ENCODE measurements at regions not wholly inside any gene's neighbourhood (a gene's known extent, or its start where the extent isn't known, plus 50 kb on each side); places are given as distances from the start of the nearest gene placed in this dataset.
A peak's percentile ranks its signal among the peaks of the same experiment; 100 is the strongest.

DNA sequence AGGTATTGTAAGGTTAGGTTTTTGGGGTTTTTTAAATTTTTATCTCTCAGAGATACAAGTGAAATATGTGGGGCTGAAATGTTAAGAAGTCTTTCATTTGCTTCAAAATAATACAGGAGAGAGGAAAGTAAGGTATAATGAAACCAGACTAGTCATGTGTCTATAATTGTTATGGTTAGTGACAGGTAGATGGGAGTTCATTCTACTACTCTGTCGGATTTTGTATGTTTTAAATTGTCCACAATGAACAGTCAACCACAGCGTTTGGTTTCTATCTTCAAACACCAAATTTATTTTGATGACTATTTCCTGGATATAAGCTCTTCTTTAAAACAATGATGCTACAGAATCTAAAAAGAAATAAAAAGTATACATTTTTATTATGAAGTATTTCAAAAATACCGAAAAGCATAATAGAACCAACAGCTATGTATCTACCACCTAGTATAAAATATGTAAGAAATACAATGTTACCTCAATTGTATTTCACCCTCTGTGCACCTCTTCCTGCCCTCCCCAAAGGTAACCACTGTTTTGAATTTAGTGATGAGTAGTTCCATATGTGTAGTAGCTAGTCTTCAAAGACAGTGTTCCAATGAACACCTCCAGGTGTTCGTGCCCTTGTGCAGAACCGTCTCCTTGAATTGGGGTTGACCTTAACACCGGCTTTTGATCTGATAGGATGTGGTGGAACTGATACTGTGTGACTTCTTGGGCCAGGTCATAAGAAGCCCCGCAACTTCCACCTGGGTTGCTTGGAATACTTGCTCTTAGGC is 74.8 kb upstream of the CDK1 start:
- ATAC-seq (replicated peaks in 1 of 2) = peak; percentile 32 to 53
- Mint-ChIP-seq H3K9me3 (peaks cover 0 to 3% of the 10 kb centered on the region in 2 donors), H3K27me3 (ENCODE audit: low read depth) (no peaks in the 10 kb centered on the region), H3K4me1 (ENCODE audit: low read depth) (peaks cover 47% of the 10 kb centered on the region), H3K36me3 (ENCODE audit: insufficient read depth in 2 of 2) (no peaks in the 10 kb centered on the region), H3K27ac (peak overlapping the region; percentile 20), H3K4me3 (peak overlapping the region; percentile 6 to 39)
- no peak for DNase-seq

DNA sequence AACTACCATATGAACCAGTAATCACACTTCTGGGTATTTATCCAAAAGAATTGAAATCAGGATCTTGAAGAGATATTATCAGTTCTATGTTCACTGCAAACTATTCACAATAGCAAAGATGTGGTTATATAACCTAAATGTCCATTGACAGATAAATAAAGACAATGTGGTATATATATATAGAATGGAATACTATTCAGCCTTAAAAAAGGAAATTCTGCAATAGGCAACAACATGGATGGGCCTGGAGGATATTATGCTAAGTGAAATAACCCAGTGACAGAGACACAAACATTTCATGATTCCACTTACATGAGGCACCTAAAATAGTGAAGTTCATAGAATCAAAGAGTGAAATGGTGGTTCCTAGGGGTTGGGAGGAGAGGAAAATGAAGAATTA is 90.6 kb upstream of the CDK1 start:
- DNase-seq (no peak), ATAC-seq (replicated peaks in 1 of 2) (no peak)
- Mint-ChIP-seq H3K4me1 (ENCODE audit: low read depth) (no peaks in the 10 kb centered on the region), H3K36me3 (ENCODE audit: insufficient read depth in 2 of 2) (peaks cover 0 to 5% of the 10 kb centered on the region in 2 donors), H3K27me3 (ENCODE audit: low read depth) (no peaks in the 10 kb centered on the region), H3K27ac (no peak overlapping the region), H3K4me3 (no peak overlapping the region), H3K9me3 (peaks cover 0 to 1% of the 10 kb centered on the region in 2 donors)

DNA sequence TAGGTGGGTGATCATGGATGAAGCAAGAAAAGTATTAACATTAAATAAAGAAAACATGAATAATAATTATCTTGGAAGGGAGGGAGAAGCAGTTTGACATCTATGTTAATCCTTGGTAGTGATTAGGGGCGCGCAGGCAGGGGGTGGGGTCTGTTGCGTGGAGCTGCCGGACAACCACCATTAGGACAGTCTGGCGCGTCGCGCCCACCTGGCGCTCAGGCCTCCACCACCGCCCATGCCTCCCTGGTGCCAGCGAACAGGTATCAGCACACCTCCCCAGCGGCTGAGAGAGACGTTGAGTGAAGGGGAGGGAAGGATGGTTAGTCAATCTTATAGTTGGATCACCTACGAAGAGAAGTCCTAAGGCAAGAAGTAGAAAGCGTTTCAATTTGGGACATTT is 94.2 kb upstream of the CDK1 start:
- no peak overlapping the region for H3K27ac Mint-ChIP-seq
- DNase-seq (no peak), ATAC-seq (replicated peaks in 1 of 2) (no peak)
- H3K27me3 Mint-ChIP-seq (ENCODE audit: low read depth) = no peaks in the 10 kb centered on the region
- no peak overlapping the region for H3K4me3 Mint-ChIP-seq
- H3K4me1 Mint-ChIP-seq (ENCODE audit: low read depth) = no peaks in the 10 kb centered on the region
- H3K9me3 Mint-ChIP-seq = no peaks in the 10 kb centered on the region
- peaks cover 0 to 7% of the 10 kb centered on the region in 2 donors for H3K36me3 Mint-ChIP-seq (ENCODE audit: insufficient read depth in 2 of 2)

DNA sequence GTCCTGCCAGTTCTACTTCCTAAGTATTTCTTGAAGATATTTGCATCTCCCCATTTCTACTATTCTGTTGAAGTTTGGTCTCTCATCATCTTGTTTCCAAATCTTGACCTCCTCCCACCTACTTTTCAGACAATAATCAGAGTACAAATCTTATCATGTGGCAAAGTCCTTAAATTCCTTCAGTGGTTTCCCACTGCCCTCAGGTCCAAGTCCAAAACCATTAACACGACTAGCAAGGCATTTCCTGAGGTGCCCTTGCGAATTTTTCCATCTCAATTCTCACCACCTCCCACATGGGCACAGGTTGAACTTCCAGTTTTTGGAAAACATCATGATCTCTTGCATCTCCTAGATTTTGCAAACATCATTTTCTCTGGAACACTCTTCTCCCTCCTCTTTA is 97.2 kb upstream of the CDK1 start:
- Mint-ChIP-seq H3K4me1 (ENCODE audit: low read depth) (peaks cover 4% of the 10 kb centered on the region), H3K9me3 (no peaks in the 10 kb centered on the region), H3K27me3 (ENCODE audit: low read depth) (no peaks in the 10 kb centered on the region), H3K4me3 (no peak overlapping the region), H3K36me3 (ENCODE audit: insufficient read depth in 2 of 2) (peaks cover 0 to 5% of the 10 kb centered on the region in 2 donors), H3K27ac (no peak overlapping the region)
- DNase-seq (no peak), ATAC-seq (replicated peaks in 1 of 2) (no peak)

DNA sequence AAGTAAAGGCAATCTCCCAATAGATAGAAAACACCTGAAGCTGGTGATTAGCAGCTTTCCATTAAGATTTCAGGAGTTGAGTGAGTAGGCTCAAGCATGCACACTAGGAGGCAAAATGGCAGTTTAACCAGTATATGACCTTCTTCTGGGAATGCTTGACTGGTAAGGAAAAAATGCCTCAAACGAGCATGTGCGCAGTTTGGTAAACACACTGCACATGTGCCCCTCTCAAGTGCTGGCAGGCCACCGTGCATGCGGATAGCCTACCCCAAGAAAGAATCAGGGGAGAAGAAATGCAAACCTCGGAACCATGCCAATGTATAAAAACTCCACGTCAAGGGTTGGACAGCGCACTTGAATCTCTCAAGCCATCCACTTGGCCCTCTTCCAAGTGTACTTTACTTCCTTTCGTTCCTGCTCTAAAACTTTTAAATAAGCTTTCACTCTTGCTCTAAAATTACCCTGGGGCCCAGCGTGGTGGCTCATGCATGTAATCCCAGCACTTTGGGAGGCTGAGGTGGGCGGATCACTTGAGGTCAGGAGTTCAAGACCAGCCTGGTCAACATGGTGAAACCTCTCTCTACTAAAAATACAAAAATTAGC is 98.8 kb upstream of the CDK1 start:
- DNase-seq = no peak
- Mint-ChIP-seq H3K9me3 (no peaks in the 10 kb centered on the region), H3K27me3 (ENCODE audit: low read depth) (no peaks in the 10 kb centered on the region), H3K4me1 (ENCODE audit: low read depth) (peaks cover 4% of the 10 kb centered on the region), H3K27ac (no peak overlapping the region), H3K36me3 (ENCODE audit: insufficient read depth in 2 of 2) (peaks cover 0 to 5% of the 10 kb centered on the region in 2 donors), H3K4me3 (no peak overlapping the region)
- no peak for ATAC-seq (replicated peaks in 1 of 2)

DNA sequence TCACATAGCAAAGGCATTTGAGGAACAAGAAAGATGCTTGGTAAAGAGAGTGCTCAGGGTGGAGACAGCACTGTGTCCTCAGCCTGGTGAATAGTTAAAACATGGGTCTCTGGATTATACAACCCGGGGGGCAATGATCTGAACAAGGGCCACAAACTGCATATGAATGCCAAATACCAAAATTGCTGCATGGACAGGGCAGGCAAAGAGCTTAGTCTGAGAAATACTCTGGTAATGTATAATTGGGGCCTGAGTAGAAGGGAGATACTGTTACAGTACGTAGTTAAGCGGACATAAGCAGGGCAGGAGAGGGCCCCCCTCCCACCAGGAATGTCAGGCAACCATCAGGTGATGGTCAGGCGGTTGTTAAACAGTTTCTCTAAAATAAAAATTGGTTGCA is 99.3 kb upstream of the CDK1 start:
- Mint-ChIP-seq H3K4me3 (no peak overlapping the region), H3K9me3 (no peaks in the 10 kb centered on the region)

DNA sequence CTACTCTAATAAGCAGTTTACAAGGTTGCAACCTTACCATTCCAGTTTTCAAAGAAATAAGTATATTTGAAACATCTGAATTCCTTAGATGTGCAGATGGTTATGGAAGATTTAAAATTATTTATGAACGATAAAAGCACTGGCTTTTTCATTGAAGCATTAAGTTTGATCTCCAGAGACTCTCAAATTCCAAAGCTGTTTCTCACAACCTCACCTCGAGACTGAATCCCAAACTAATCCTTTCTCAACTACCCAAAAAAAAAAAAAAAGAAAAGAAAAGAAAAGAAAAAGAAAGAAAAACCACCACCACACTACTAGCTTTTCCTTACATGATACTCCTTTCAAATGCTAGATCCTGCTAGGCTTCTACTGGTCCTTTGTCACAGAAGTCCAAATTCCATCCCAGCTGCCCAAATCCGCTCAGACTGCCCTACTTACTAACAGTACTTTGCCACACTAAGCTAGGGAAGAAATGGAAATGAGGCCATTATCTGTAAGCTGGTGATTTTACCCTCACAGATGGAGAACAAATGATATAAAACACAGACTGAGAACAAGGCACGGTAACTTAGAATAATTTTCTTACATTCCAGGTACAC is 100.6 kb upstream of the CDK1 start:
- no peak overlapping the region for H3K27ac Mint-ChIP-seq

More for the DNA sequence above, 99.3 kb upstream of the CDK1 start:
- H3K27me3 Mint-ChIP-seq (ENCODE audit: low read depth) = no peaks in the 10 kb centered on the region
- H3K4me1 Mint-ChIP-seq (ENCODE audit: low read depth) = peaks cover 4% of the 10 kb centered on the region
- DNase-seq (no peak), ATAC-seq (replicated peaks in 1 of 2) (no peak)
- H3K27ac Mint-ChIP-seq = no peak overlapping the region
- peaks cover 0 to 8% of the 10 kb centered on the region in 2 donors for H3K36me3 Mint-ChIP-seq (ENCODE audit: insufficient read depth in 2 of 2)

DNA sequence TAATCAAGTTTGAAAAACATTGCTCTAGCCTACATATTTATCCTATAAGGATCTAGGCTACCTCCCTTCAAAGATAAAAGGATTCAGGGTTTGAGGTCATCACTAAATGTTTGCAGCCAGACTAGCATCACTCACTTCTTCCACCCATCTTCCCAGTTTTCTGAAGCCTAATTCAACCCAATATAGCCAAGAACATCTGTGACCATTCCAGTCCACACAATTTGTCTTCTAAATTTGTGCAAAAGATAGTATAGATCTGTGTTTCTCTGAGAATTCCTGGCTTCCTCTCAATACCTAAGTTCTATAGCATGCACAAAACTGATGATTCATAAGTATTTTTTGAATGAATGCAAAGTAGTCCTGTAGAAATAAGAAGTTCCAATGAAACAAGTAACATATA is 103.0 kb upstream of the CDK1 start:
- H3K27me3 Mint-ChIP-seq (ENCODE audit: low read depth) = no peaks in the 10 kb centered on the region
- H3K4me3 Mint-ChIP-seq = no peak overlapping the region
- peaks cover 4% of the 10 kb centered on the region for H3K4me1 Mint-ChIP-seq (ENCODE audit: low read depth)
- H3K27ac Mint-ChIP-seq = no peak overlapping the region
- H3K9me3 Mint-ChIP-seq = peaks cover 0 to 4% of the 10 kb centered on the region in 2 donors
- ATAC-seq (replicated peaks in 1 of 2) (no peak), DNase-seq (no peak)
- H3K36me3 Mint-ChIP-seq (ENCODE audit: insufficient read depth in 2 of 2) = peaks cover 3 to 5% of the 10 kb centered on the region in 2 donors

More for the DNA sequence above, 100.6 kb upstream of the CDK1 start:
- no peak for DNase-seq
- ATAC-seq (replicated peaks in 1 of 2) = no peak
- peaks cover 4% of the 10 kb centered on the region for H3K4me1 Mint-ChIP-seq (ENCODE audit: low read depth)
- no peak overlapping the region for H3K4me3 Mint-ChIP-seq
- H3K9me3 Mint-ChIP-seq = no peaks in the 10 kb centered on the region
- H3K27me3 Mint-ChIP-seq (ENCODE audit: low read depth) = no peaks in the 10 kb centered on the region
- H3K36me3 Mint-ChIP-seq (ENCODE audit: insufficient read depth in 2 of 2) = peaks cover 3 to 10% of the 10 kb centered on the region in 2 donors

DNA sequence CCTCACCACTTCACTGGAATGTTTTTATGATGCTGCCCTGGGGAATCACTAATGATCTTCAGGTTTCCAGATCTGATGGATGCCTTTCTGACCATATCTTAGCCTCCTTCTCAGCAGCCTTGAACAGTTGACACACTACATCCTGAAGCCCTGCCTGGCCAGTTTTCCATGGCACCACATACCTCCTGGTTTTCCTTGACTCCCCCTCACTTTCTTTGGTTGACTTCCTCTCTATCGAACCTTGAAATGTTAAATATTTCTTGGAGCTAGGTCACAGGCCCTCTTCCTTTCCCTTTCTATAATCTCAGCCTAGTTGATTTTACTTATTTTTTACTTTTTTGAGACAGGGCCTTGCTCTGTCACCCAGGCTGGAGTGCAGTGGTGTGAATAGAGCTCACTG is 108.8 kb upstream of the CDK1 start:
- no peak for ATAC-seq (replicated peaks in 1 of 2)
- H3K36me3 Mint-ChIP-seq (ENCODE audit: insufficient read depth in 2 of 2) = peaks cover 3 to 5% of the 10 kb centered on the region in 2 donors
- no peaks in the 10 kb centered on the region for H3K27me3 Mint-ChIP-seq (ENCODE audit: low read depth)
- H3K4me1 Mint-ChIP-seq (ENCODE audit: low read depth) = peaks cover 2% of the 10 kb centered on the region
- H3K4me3 Mint-ChIP-seq = no peak overlapping the region
- peaks cover 0 to 4% of the 10 kb centered on the region in 2 donors for H3K9me3 Mint-ChIP-seq
- no peak overlapping the region for H3K27ac Mint-ChIP-seq
- no peak for DNase-seq

DNA sequence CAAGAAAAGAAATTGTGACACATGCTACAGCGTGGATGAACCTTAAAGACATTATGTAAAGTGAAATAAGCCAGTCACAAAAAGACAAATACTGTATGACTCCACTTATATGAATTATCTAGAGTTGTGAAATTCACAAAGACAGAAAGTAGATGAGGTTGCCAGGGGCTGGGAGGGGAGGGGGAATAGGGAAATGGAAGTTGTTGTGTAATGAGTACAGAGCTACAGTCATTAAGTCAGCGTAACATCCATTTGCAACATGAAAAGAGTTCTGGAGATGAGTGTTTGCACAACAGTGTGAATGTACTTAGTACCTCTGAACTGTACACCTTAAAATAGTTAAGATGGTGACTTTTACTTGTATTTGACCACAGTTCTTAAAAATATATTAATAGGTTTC is 112.1 kb upstream of the CDK1 start:
- no peak overlapping the region for H3K4me3 Mint-ChIP-seq
- DNase-seq (peak; percentile 12 to 14), ATAC-seq (replicated peaks in 1 of 2) (peak; percentile 77 to 84)
- no peaks in the 10 kb centered on the region for H3K27me3 Mint-ChIP-seq (ENCODE audit: low read depth)
- peaks cover 0 to under 1% of the 10 kb centered on the region in 2 donors for H3K9me3 Mint-ChIP-seq
- H3K36me3 Mint-ChIP-seq (ENCODE audit: insufficient read depth in 2 of 2) = no peaks in the 10 kb centered on the region
- H3K27ac Mint-ChIP-seq = no peak overlapping the region
- H3K4me1 Mint-ChIP-seq (ENCODE audit: low read depth) = peaks cover 27% of the 10 kb centered on the region

DNA sequence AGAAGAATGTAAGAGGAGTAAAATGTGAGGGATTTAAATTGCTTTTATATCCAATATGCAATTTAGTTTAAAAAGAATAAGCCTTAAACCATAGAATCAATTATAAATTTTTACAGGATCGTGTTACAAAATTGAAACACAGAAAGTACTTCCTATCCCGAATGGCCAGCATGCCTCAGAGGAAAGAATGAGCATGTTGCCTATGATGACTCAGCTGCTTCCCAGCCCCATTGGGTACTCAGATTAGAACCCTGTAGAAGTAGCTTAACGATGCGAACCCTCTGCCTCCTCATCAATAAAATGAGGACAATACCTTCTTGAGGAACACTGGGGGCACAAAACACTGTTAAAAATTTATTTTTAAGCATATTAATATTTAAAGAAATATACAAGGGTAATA is 113.4 kb upstream of the CDK1 start:
- no peak overlapping the region for H3K27ac Mint-ChIP-seq
- H3K4me1 Mint-ChIP-seq (ENCODE audit: low read depth) = peaks cover 37% of the 10 kb centered on the region
- H3K36me3 Mint-ChIP-seq (ENCODE audit: insufficient read depth in 2 of 2) = no peaks in the 10 kb centered on the region
- no peaks in the 10 kb centered on the region for H3K9me3 Mint-ChIP-seq
- no peak for ATAC-seq (replicated peaks in 1 of 2)
- H3K4me3 Mint-ChIP-seq = no peak overlapping the region
- DNase-seq = no peak
- no peaks in the 10 kb centered on the region for H3K27me3 Mint-ChIP-seq (ENCODE audit: low read depth)

DNA sequence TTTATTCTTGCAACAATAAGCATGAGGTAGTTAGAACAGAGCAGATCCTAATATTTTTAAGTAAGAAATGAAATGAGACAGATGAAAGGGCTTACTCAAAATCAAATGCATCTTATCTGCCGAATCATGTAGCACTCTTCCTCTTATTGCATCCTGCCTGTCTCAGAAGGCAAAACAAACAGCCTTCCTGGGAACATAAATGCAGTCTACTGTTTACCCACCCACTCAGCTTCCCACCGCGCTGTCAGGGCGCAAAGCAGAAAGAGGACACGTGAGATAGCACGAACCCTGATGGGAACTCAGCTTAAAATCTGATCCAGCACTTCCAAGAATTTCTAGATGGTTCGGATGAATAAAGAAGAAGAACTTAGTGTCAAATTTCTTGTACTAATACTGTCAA is 114.4 kb upstream of the CDK1 start:
- peaks cover 0 to 2% of the 10 kb centered on the region in 2 donors for H3K36me3 Mint-ChIP-seq (ENCODE audit: insufficient read depth in 2 of 2)
- no peaks in the 10 kb centered on the region for H3K9me3 Mint-ChIP-seq
- DNase-seq = no peak
- peak overlapping the region; percentile 57 for H3K27ac Mint-ChIP-seq
- no peak for ATAC-seq (replicated peaks in 1 of 2)
- H3K4me3 Mint-ChIP-seq = peak overlapping the region; percentile 36 to 58
- peaks cover 37% of the 10 kb centered on the region for H3K4me1 Mint-ChIP-seq (ENCODE audit: low read depth)
- H3K27me3 Mint-ChIP-seq (ENCODE audit: low read depth) = no peaks in the 10 kb centered on the region

DNA sequence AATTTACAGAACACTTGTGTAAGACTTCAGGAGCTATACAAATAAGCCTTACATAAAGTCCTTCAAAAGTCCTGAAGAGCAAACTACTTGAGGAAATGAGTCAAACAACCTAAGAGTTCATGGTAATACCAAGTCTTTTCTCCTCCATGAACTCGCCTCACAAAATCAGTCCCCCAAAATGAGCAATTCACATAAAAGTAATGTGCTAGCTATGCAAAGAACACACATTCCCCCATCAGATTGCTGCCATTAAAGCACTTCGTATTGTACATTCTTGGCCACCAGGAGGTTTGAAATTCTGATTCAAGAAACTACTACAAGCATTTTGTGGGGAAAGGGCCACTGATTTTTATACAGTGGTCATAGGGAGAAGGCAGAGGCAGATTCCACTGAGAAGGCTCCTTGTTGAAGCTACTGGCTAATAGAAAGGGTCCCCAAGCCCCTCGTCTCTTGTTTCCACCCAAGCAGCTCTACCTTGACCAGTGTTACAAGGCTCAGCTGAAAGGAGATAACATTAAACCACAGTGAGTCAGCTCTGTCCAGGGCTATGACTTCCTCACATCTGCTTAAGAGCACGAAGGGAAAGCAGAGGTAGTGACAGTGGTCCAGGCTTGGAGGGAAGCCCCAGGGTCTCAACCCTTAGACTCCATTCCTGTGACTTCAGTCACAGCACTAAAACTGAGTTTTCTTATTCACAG is 115.2 kb upstream of the CDK1 start:
- ATAC-seq (replicated peaks in 1 of 2) (peak; percentile 81 to 82), DNase-seq (peak in 1 of 2 donors; percentile 7)
- no peak overlapping the region for H3K27ac Mint-ChIP-seq
- peaks cover 0 to 4% of the 10 kb centered on the region in 2 donors for H3K36me3 Mint-ChIP-seq (ENCODE audit: insufficient read depth in 2 of 2)
- H3K9me3 Mint-ChIP-seq = no peaks in the 10 kb centered on the region
- H3K27me3 Mint-ChIP-seq (ENCODE audit: low read depth) = no peaks in the 10 kb centered on the region
- H3K4me1 Mint-ChIP-seq (ENCODE audit: low read depth) = peaks cover 37% of the 10 kb centered on the region
- peak overlapping the region; percentile 41 to 58 for H3K4me3 Mint-ChIP-seq
